Middle frontal gyrus (tissue), 1 donor: ENCODE measurements at regions not wholly inside any gene's neighbourhood (a gene's known extent, or its start where the extent isn't known, plus 50 kb on each side); places are given as distances from the start of the nearest gene placed in this dataset.

Experiments
- DNase-seq: peaks from one replicate; pipeline ENCODE4 v3.0.0-alpha.2; 2015; ENCODE audit warnings: low spot score; ENCODE audit errors: extremely low spot score

DNA sequence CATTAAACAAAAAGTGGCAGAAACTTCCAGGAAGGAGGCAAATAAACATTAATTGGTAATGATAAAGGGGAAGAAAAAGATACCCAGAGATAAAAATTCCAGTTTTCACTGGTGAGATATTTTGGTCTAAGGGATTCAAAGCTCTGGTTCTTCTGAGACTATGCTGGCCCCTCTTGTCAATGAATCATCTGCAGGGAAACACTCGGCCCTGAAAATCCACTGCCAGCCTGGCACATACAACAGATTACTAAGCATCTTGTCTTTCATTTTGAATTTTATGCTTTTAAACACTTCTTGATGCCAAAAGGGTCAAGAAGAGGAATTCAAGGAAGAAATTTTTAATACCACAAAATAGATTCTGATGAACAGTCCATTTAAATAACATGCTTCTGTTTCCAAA lies 1603.8 kb upstream of the ZEB2 start:
- DNase-seq: no peak

GRCh38 chr2:146123256-146123655 lies 1603.3 kb upstream of the ZEB2 start:
- no peak for DNase-seq

- no peak for DNase-seq
Observed at GRCh38 chr2:146119586-146119985, 1599.7 kb upstream of the ZEB2 start.

- no peak for DNase-seq
Observed at GRCh38 chr2:146108993-146109392, 1589.1 kb upstream of the ZEB2 start.

- no peak for DNase-seq
Observed at GRCh38 chr2:146094185-146094584, 1574.3 kb upstream of the ZEB2 start.

DNA sequence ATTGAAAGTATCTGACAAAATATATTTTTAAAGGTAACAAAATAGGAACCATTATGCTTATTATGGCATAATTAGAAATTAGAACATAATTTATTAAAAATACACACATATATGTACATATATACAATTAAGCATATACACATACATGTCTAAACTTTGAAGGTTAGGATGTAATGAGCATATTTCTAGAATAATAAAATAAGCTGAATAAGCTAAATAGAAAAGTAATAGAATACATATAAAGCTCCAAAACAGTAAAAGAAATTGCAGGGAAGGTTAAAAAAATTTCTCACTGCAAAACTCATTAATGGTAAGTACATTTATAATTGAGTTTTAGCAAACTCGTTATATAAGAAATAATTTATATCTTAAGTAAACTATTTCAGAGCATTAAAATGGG lies 1561.5 kb upstream of the ZEB2 start:
- no peak for DNase-seq

GRCh38 chr2:146080925-146081324 lies 1561.0 kb upstream of the ZEB2 start:
- no peak for DNase-seq

DNA sequence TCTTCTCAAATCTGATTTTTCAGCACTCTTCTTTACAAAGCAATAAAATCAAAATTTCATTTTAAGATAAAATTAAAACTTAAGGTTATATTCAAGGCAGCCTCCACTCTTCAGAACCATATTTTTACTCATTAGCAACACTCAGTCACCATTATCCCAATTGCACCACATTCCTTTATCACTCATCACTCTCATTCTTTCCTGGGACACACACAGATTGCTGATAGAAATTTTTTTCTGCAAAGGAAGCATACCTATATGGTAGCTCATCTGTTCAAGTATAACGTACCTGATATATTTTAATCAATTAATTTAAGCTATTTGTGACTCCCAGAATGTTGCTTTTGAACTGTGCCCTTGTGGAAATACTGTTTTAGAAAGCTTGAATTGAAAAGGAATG lies 1559.3 kb upstream of the ZEB2 start:
- no peak for DNase-seq

DNA sequence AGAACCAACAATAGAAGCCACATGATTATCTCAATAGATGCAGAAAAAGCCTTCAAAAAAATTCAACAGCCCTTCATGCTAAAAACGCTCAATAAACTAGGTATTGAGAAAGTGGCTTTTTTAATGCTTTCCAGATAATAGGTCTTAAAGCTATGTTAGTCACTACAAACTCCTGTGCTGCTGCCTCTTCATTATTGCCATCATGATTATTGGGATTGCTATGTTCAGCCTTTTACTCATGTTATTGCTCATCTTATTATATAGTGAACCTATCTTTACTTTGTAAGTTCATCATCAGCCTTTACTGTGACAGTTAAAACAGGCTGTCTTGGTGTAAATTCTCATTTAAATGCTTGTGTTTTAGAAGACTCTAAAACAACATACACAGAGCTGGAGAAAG lies 1557.2 kb upstream of the ZEB2 start:
- no peak for DNase-seq

- no peak for DNase-seq
Observed at GRCh38 chr2:146068051-146068450, 1548.1 kb upstream of the ZEB2 start.

GRCh38 chr2:146048141-146048540 lies 1528.2 kb upstream of the ZEB2 start:
- DNase-seq: no peak

GRCh38 chr2:146041274-146041910 lies 1521.5 kb upstream of the ZEB2 start:
- no peak for DNase-seq

GRCh38 chr2:146040051-146040450 lies 1520.1 kb upstream of the ZEB2 start:
- no peak for DNase-seq

DNA sequence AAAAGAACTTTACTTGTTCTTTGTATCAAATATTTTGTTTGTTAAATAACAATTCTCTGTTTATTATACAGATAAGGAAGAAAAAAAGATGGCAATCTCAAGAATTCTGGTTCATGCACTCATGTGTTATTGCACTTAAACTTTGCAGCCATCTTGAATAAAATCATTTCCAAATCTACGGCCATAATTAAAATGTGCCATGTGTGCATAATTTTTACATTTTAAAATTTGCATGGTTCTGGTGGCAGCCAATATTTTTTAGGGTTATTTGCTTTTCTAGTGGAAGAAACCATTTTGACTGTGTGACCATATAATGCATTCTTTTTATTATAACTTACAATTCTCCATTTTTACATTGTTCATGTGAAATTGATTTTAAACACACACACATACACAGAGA lies 1518.1 kb upstream of the ZEB2 start:
- no peak for DNase-seq

DNA sequence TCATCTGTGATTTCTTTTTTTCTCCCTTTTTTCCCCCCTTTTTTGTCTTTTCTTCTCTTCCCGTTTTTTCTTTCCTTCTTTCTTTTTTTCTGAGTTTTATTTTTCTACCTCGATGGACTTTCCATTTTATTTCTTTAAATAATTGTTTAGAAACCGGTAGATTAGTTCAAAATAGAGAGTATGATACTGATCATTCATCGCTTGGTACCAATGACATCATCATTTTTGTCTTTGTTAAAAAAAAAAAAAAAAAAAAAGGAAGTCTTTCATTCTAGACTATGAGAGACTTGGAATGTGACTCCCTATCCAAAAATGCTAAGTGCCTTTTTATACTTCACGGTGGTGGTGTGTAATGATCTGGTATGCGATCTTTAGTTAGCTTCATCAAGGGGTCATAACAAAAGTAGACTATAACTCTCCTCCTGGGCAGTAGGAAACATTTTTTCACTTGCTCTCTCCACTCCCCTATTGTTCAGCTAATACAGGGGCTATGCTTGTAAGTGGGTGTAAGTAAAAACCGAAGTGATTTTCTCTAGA lies 1517.5 kb upstream of the ZEB2 start:
- DNase-seq: no peak

GRCh38 chr2:146031158-146031557 lies 1511.2 kb upstream of the ZEB2 start:
- no peak for DNase-seq

- DNase-seq: no peak
Observed at GRCh38 chr2:146027156-146027555, 1507.2 kb upstream of the ZEB2 start.

- no peak for DNase-seq
Observed at GRCh38 chr2:146025519-146025918, 1505.6 kb upstream of the ZEB2 start.

DNA sequence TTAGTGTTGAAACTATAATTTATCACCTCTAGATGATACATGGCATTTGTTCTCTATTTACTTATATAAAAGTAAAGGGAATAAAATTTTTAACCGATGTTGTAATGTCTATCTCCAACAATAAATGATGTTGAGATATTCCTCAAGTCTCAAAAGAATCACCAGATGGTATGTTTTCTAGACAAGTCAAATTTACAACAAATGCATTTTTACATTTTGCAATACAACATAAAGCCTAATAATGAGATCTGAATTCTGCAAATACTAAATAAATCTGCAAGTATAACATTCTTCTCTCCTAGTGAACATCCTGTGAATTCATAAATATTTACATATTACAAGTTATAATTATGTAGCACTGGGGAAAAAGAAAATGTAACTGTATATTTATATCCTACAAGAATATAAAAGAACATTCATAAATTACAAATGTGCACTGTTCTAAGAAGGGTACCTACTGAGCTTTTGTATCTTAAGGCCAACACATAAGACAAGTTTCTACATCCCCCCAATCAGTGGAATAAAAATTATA lies 1504.4 kb upstream of the ZEB2 start:
- DNase-seq: no peak

- DNase-seq: no peak
Observed at GRCh38 chr2:146004462-146004861, 1484.5 kb upstream of the ZEB2 start.

DNA sequence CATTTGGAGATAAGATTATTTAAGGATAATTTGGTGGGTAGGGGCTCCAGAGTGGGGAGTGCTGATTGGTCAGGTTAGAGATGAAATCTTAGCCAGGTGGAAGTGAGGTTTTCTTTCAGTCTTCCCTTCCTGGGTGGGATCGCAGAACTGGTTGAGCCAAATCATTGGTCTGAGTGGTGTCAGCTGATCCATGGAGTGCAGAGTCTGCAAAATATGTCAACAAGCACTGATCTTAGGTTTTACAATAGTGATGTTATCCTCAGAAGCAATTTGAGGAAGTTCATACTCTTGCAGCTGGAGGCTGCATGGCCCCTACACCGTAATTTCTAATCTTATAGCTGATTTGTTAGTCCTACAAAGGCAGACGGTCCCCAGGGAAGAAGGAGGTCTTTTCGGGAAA lies 1483.4 kb upstream of the ZEB2 start:
- DNase-seq: no peak

GRCh38 chr2:145994910-145995309 lies 1475.0 kb upstream of the ZEB2 start:
- no peak for DNase-seq

DNA sequence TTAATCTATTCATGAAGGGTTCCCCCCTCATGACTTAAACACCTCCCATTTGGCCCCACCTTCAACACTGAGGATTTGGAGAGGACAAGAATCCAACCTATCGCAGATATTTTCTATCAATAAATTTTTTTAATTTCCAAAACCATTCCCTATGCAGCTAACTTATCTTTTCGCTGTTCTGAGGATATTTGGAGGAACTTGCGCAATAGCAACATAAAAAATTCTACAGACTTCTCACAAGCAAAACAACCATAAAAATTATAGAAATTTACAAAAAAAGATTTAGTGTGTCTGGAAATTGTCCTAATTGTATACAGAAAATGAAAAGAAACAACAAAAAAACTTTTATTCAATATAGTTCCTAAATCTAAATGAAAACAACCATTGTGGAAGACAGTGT lies 1472.7 kb upstream of the ZEB2 start:
- no peak for DNase-seq
